A673 (cell line): ENCODE measurements at regions not wholly inside any gene's neighbourhood (a gene's known extent, or its start where the extent isn't known, plus 50 kb on each side); places are given as distances from the start of the nearest gene placed in this dataset.

Experiments used
- EZH2 ChIP-seq: fragments of 200-600 bp; sonication (generic); IDR thresholded peaks from 2 replicates; pipeline ENCODE4 v1.6.1; 2017; ENCODE audit warnings: borderline replicate concordance, low read depth, mild to moderate bottlenecking, mixed read lengths, antibody characterized with exemption, low read length; ENCODE audit not compliant: poor library complexity, severe bottlenecking
- TF ChIP-seq, protein P1 (sequence below): fragments of 300-800, 200-600 bp; sonication (generic); conservative IDR thresholded peaks from 2 replicates; pipeline ENCODE4 v1.5.1; 2017; ENCODE audit warnings: low read depth, mild to moderate bottlenecking, antibody characterized with exemption, low read length, moderate library complexity, mixed read lengths

- TF ChIP-seq, protein P1, sequence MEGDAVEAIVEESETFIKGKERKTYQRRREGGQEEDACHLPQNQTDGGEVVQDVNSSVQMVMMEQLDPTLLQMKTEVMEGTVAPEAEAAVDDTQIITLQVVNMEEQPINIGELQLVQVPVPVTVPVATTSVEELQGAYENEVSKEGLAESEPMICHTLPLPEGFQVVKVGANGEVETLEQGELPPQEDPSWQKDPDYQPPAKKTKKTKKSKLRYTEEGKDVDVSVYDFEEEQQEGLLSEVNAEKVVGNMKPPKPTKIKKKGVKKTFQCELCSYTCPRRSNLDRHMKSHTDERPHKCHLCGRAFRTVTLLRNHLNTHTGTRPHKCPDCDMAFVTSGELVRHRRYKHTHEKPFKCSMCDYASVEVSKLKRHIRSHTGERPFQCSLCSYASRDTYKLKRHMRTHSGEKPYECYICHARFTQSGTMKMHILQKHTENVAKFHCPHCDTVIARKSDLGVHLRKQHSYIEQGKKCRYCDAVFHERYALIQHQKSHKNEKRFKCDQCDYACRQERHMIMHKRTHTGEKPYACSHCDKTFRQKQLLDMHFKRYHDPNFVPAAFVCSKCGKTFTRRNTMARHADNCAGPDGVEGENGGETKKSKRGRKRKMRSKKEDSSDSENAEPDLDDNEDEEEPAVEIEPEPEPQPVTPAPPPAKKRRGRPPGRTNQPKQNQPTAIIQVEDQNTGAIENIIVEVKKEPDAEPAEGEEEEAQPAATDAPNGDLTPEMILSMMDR, result no peak
- no peak for TF ChIP-seq EZH2
These were observed 1486.2 kb upstream of the SEL1L start for GRCh38 chr14:83019744-83020414.
